A549 (cell line): ENCODE measurements at regions not wholly inside any gene's neighbourhood (a gene's known extent, or its start where the extent isn't known, plus 50 kb on each side); places are given as distances from the start of the nearest gene placed in this dataset.

ENCODE experiments used
- ATAC-seq, 2 experiments: fragments of 200-7000 bp in 1 of 2; fragments of >200 bp in 1 of 2; cut with Nextera tagmentation in 1 of 2; cut with Tn5 transposase in 1 of 2; 3 replicates each; pipeline versions ENCODE4 v1.8.0 to v1.9.1; 2018 to 2020; ENCODE audit warnings: mild to moderate bottlenecking in 1 of 2, moderate library complexity in 1 of 2
- CTCF ChIA-PET: fragments of 300-600 bp; sonication (Branson Sonifier 250); formaldehyde crosslinking; extraction: SDS; loops from one replicate; lab custom pipeline; 2021; ENCODE audit warnings: antibody characterized with exemption, inconsistent platforms; lab: Yijun Ruan, JAX
- POLR2A ChIA-PET: fragments of 350-600 bp; formaldehyde crosslinking; extraction: SDS; loops from one replicate; lab custom pipeline; 2021; ENCODE audit warnings: antibody characterized with exemption, inconsistent platforms; lab: Yijun Ruan, JAX
- DNase-seq, 2 experiments: peaks; one replicate each; pipeline versions ENCODE4 v3.0.0 to v3.0.0-alpha.2; 2011 to 2016; ENCODE audit warnings: low read depth in 1 of 2, low spot score in 1 of 2
- FAIRE-seq: peaks from 2 replicates; lab custom pipeline; 2011; peaks lifted over from hg19 to GRCh38; lab: Jason Lieb, UNC
- H3K27ac ChIP-seq, 2 experiments: fragments of >200 bp; sonication (Bioruptor Twin); formaldehyde crosslinking; 3 replicates each; pipeline ENCODE4 v1.5.1; 2016 to 2017
- H3K4me1 ChIP-seq: fragments of >200 bp; sonication (Bioruptor Twin); formaldehyde crosslinking; 3 replicates; pipeline ENCODE4 v1.6.1; 2016
- H3K4me2 ChIP-seq: fragments of >200 bp; sonication (Bioruptor Twin); formaldehyde crosslinking; 3 replicates; pipeline ENCODE4 v1.6.1; 2016
- H3K4me3 ChIP-seq: fragments of >200 bp; sonication (Bioruptor Twin); formaldehyde crosslinking; 3 replicates; pipeline ENCODE4 v1.5.1; 2016
- H3K9me3 ChIP-seq: fragments of >200 bp; sonication (Bioruptor Twin); formaldehyde crosslinking; 3 replicates; pipeline ENCODE4 v1.6.1; 2016
- CTCF ChIP-seq: fragments of >200 bp; sonication (Bioruptor Twin); formaldehyde crosslinking; IDR thresholded peaks from 3 replicates; pipeline ENCODE4 v1.5.1; 2016
- E2F6 ChIP-seq: IDR thresholded peaks from 2 replicates; pipeline ENCODE4 v1.6.1; 2012; ENCODE audit warnings: low read depth, borderline replicate concordance
- ELK1 ChIP-seq: fragments of 150-350 bp; IDR thresholded peaks from 2 replicates; pipeline ENCODE4 v1.6.1; 2014; ENCODE audit warnings: low read depth, mild to moderate bottlenecking, low read length
- FOSB ChIP-seq: fragments of 250-450 bp; sonication (Bioruptor Pico); IDR thresholded peaks from 2 replicates; pipeline ENCODE4 v1.5.0; 2020; ENCODE audit warnings: mild to moderate bottlenecking, moderate library complexity
- FOXS1 ChIP-seq: fragments of 250-450 bp; sonication (Bioruptor Pico); IDR thresholded peaks from 2 replicates; pipeline ENCODE4 v1.5.0; 2020; ENCODE audit warnings: mild to moderate bottlenecking, moderate library complexity
- GATA3 ChIP-seq: IDR thresholded peaks from 2 replicates; pipeline ENCODE4 v1.6.1; 2012; ENCODE audit warnings: borderline replicate concordance
- JUN ChIP-seq, 2 experiments: fragments of >200 bp; sonication (Bioruptor Twin); formaldehyde crosslinking; IDR thresholded peaks; 2 replicates in 1 of 2; 3 replicates in 1 of 2; pipeline ENCODE4 v1.6.1; 2016 to 2017
- KDM1A ChIP-seq: fragments of 200-600 bp; sonication (generic); IDR thresholded peaks from 2 replicates; pipeline ENCODE4 v1.6.1; 2016; ENCODE audit warnings: low read depth, mild to moderate bottlenecking
- MAFK ChIP-seq: fragments of 450-650 bp; IDR thresholded peaks from 2 replicates; pipeline ENCODE4 v1.6.1; 2014; ENCODE audit not compliant: partially characterized antibody
- NFE2L2 ChIP-seq: fragments of 150-350 bp; conservative IDR thresholded peaks from 2 replicates; pipeline ENCODE4 v1.6.1; 2014; ENCODE audit warnings: low read length
- NPAS2 ChIP-seq: fragments of 250-450 bp; sonication (Bioruptor Pico); IDR thresholded peaks from 2 replicates; pipeline ENCODE4 v1.8.0; 2022; ENCODE audit warnings: mild to moderate bottlenecking, moderate library complexity, borderline replicate concordance
- NR3C1 ChIP-seq: fragments of >200 bp; sonication (Bioruptor Twin); formaldehyde crosslinking; IDR thresholded peaks from 3 replicates; pipeline ENCODE4 v1.6.1; 2017
- POLR2AphosphoS2 ChIP-seq: conservative IDR thresholded peaks from 2 replicates; pipeline ENCODE4 v1.6.1; 2012; ENCODE audit warnings: low read length, improper control_type of control experiment, inconsistent platforms
- REST ChIP-seq: fragments of 200-600 bp; sonication (generic); IDR thresholded peaks from 2 replicates; pipeline ENCODE4 v1.6.1; 2016; ENCODE audit warnings: antibody characterized with exemption, mild to moderate bottlenecking, moderate library complexity
- TFCP2L1 ChIP-seq: fragments of 250-450 bp; sonication (Bioruptor Pico); IDR thresholded peaks from 2 replicates; pipeline ENCODE4 v1.5.0; 2021; ENCODE audit warnings: mild to moderate bottlenecking
- TF ChIP-seq, protein P1 (sequence below): fragments of >200 bp; sonication (Bioruptor Twin); formaldehyde crosslinking; IDR thresholded peaks from 2 replicates; pipeline ENCODE4 v1.6.1; 2016
- TF ChIP-seq, protein P2 (sequence below): fragments of >200 bp; sonication (Bioruptor Twin); formaldehyde crosslinking; IDR thresholded peaks from 3 replicates; pipeline ENCODE4 v1.6.1; 2016
- TF ChIP-seq, protein P3 (sequence below): fragments of 250-450 bp; sonication (Bioruptor Pico); IDR thresholded peaks from 2 replicates; pipeline ENCODE4 v1.5.0; 2021; ENCODE audit warnings: mild to moderate bottlenecking, moderate library complexity, borderline replicate concordance

- Histone ChIP-seq H3K9me3 (no peaks in the 10 kb centered on the region), H3K27ac (no peak overlapping the region), H3K4me1 (no peaks in the 10 kb centered on the region), H3K4me3 (no peak overlapping the region), H3K4me2 (no peak overlapping the region)
- ATAC-seq: no peak
- FAIRE-seq: no peak
- no peak for DNase-seq
- no peak for TF ChIP-seq POLR2AphosphoS2
- no peak for TF ChIP-seq FOXS1 (CRISPR knock-in tag)
- no peak for TF ChIP-seq TFCP2L1 (CRISPR knock-in tag)
- TF ChIP-seq MAFK: no peak
- TF ChIP-seq REST: no peak
- TF ChIP-seq E2F6: no peak
- no peak for TF ChIP-seq ELK1
- no peak for TF ChIP-seq GATA3
- no peak for TF ChIP-seq FOSB (CRISPR knock-in tag)
- no peak for TF ChIP-seq KDM1A
- TF ChIP-seq, protein P1, sequence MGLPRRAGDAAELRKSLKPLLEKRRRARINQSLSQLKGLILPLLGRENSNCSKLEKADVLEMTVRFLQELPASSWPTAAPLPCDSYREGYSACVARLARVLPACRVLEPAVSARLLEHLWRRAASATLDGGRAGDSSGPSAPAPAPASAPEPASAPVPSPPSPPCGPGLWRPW: no peak
- no peak for TF ChIP-seq NFE2L2
- no peak for TF ChIP-seq CTCF
- no peak for TF ChIP-seq NPAS2 (CRISPR knock-in tag)
- TF ChIP-seq NR3C1: no peak
- TF ChIP-seq, protein P2, sequence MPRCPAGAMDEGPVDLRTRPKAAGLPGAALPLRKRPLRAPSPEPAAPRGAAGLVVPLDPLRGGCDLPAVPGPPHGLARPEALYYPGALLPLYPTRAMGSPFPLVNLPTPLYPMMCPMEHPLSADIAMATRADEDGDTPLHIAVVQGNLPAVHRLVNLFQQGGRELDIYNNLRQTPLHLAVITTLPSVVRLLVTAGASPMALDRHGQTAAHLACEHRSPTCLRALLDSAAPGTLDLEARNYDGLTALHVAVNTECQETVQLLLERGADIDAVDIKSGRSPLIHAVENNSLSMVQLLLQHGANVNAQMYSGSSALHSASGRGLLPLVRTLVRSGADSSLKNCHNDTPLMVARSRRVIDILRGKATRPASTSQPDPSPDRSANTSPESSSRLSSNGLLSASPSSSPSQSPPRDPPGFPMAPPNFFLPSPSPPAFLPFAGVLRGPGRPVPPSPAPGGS: no peak
- TF ChIP-seq JUN (IDR thresholded peaks at IDR 0.05): no peak
- TF ChIP-seq, protein P3, sequence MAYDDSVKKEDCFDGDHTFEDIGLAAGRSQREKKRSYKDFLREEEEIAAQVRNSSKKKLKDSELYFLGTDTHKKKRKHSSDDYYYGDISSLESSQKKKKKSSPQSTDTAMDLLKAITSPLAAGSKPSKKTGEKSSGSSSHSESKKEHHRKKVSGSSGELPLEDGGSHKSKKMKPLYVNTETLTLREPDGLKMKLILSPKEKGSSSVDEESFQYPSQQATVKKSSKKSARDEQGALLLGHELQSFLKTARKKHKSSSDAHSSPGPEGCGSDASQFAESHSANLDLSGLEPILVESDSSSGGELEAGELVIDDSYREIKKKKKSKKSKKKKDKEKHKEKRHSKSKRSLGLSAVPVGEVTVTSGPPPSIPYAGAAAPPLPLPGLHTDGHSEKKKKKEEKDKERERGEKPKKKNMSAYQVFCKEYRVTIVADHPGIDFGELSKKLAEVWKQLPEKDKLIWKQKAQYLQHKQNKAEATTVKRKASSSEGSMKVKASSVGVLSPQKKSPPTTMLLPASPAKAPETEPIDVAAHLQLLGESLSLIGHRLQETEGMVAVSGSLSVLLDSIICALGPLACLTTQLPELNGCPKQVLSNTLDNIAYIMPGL (CRISPR knock-in tag): no peak
- ChIA-PET CTCF (no interaction called here), POLR2A (no interaction called here)
Measured at GRCh38 chr6:9200712-9201111, 765.4 kb upstream of the SLC35B3 start.
